ENCODE measurements at regions not wholly inside any gene's neighbourhood (a gene's known extent, or its start where the extent isn't known, plus 50 kb on each side); places are given as distances from the start of the nearest gene placed in this dataset.

- TF ChIP-seq NR2C2 (CRISPR knock-in tag; IDR thresholded peaks at IDR 0.05): no peak
- no peak for TF ChIP-seq CTCF (IDR thresholded peaks at IDR 0.05)
- TF ChIP-seq FOXP4 (CRISPR knock-in tag; IDR thresholded peaks at IDR 0.05): no peak
- no peak for TF ChIP-seq FOXP1 (CRISPR knock-in tag; IDR thresholded peaks at IDR 0.05; ENCODE audit: borderline replicate concordance)
- TF ChIP-seq CREB1 (CRISPR knock-in tag; IDR thresholded peaks at IDR 0.05): no peak
- no peak for TF ChIP-seq ZNF138 (CRISPR knock-in tag; conservative IDR thresholded peaks at IDR 0.05)
- no peak for TF ChIP-seq ETV6 (CRISPR knock-in tag; IDR thresholded peaks at IDR 0.05)
- no peak for TF ChIP-seq MAX (CRISPR knock-in tag; IDR thresholded peaks at IDR 0.05)
- TF ChIP-seq ESRRA (CRISPR knock-in tag; IDR thresholded peaks at IDR 0.05; ENCODE audit: borderline replicate concordance): no peak
- no peak for TF ChIP-seq ATF2 (CRISPR knock-in tag; IDR thresholded peaks at IDR 0.05; ENCODE audit: borderline replicate concordance, low read depth)
These were observed 150.0 kb upstream of the RMST start for GRCh38 chr12:97312570-97313135.

Measured in WTC11 (cell line).